GM12878 (cell line): ENCODE measurements at regions not wholly inside any gene's neighbourhood (a gene's known extent, or its start where the extent isn't known, plus 50 kb on each side); places are given as distances from the start of the nearest gene placed in this dataset.

Experiments
- SP1 ChIP-seq: IDR thresholded peaks from one replicate; pipeline ENCODE4 v1.6.1; 2011; ENCODE audit warnings: low read depth, low read length
- TF ChIP-seq, protein P1 (sequence below), 3 experiments: IDR thresholded peaks in 2 of 3; conservative IDR thresholded peaks in 1 of 3; 2 replicates each; pipeline ENCODE4 v1.5.1; 2011; ENCODE audit warnings: low read depth in 3 of 3, low read length in 3 of 3, mild to moderate bottlenecking in 3 of 3, control low read depth in 2 of 3, moderate library complexity in 2 of 3, inconsistent platforms in 1 of 3, mixed read lengths in 1 of 3; ENCODE audit not compliant: control insufficient read depth in 2 of 3, insufficient read depth in 1 of 3; ENCODE audit errors: extremely low read depth in 1 of 3

GRCh38 chr1:18052671-18053070, 54.9 kb upstream of the IGSF21 start:
- TF ChIP-seq, protein P1, sequence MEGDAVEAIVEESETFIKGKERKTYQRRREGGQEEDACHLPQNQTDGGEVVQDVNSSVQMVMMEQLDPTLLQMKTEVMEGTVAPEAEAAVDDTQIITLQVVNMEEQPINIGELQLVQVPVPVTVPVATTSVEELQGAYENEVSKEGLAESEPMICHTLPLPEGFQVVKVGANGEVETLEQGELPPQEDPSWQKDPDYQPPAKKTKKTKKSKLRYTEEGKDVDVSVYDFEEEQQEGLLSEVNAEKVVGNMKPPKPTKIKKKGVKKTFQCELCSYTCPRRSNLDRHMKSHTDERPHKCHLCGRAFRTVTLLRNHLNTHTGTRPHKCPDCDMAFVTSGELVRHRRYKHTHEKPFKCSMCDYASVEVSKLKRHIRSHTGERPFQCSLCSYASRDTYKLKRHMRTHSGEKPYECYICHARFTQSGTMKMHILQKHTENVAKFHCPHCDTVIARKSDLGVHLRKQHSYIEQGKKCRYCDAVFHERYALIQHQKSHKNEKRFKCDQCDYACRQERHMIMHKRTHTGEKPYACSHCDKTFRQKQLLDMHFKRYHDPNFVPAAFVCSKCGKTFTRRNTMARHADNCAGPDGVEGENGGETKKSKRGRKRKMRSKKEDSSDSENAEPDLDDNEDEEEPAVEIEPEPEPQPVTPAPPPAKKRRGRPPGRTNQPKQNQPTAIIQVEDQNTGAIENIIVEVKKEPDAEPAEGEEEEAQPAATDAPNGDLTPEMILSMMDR (IDR thresholded peaks at IDR 0.05 in 2 of 3, conservative IDR thresholded peaks at IDR 0.05 in 1 of 3; ENCODE audit: control insufficient read depth in 2 of 3, extremely low read depth in 1 of 3, insufficient read depth in 1 of 3, low read depth in 3 of 3, low read length in 3 of 3), result no peak
- TF ChIP-seq SP1, result no peak
